Small intestine (tissue), 7 donors: ENCODE measurements at regions not wholly inside any gene's neighbourhood (a gene's known extent, or its start where the extent isn't known, plus 50 kb on each side); places are given as distances from the start of the nearest gene placed in this dataset.
A peak's percentile ranks its signal among the peaks of the same experiment; 100 is the strongest.

Source experiments
- DNase-seq, 2 donors: peaks; one replicate each; pipeline versions ENCODE4 v3.0.0 to v3.0.0-alpha.2; 2013
- FAIRE-seq: peaks from 2 replicates; lab custom pipeline; 2012; peaks lifted over from hg19 to GRCh38; lab: Jason Lieb, UNC
- H3K27ac ChIP-seq, 3 donors: one replicate each; pipeline ENCODE4 v1.5.1; 2013; ENCODE audit warnings: low read length in 2 of 3, mild to moderate bottlenecking in 2 of 3, control low read depth in 1 of 3, inconsistent platforms in 1 of 3, low read depth in 1 of 3, moderate library complexity in 1 of 3
- H3K27me3 ChIP-seq, 3 donors: one replicate each; pipeline ENCODE4 v1.6.1; 2013; ENCODE audit warnings: low read length in 3 of 3, inconsistent platforms in 1 of 3; ENCODE audit not compliant: control insufficient read depth in 3 of 3, insufficient read depth in 3 of 3
- H3K36me3 ChIP-seq, 3 donors: one replicate each; pipeline ENCODE4 v1.6.1; 2013; ENCODE audit warnings: low read length in 3 of 3, inconsistent platforms in 1 of 3, low read depth in 1 of 3, mild to moderate bottlenecking in 1 of 3, moderate library complexity in 1 of 3; ENCODE audit not compliant: control insufficient read depth in 3 of 3, insufficient read depth in 2 of 3
- H3K4me1 ChIP-seq, 3 donors: one replicate each; pipeline ENCODE4 v1.6.1; 2013; ENCODE audit warnings: low read length in 2 of 3, inconsistent platforms in 1 of 3, low read depth in 1 of 3, mild to moderate bottlenecking in 1 of 3, moderate library complexity in 1 of 3; ENCODE audit not compliant: control insufficient read depth in 3 of 3, insufficient read depth in 2 of 3
- H3K4me3 ChIP-seq, 3 donors: one replicate each; pipeline ENCODE4 v1.5.1; 2013; ENCODE audit warnings: low read length in 3 of 3, control low read depth in 1 of 3, inconsistent platforms in 1 of 3, low read depth in 1 of 3, mild to moderate bottlenecking in 1 of 3, moderate library complexity in 1 of 3
- H3K9me3 ChIP-seq, 2 donors: one replicate each; pipeline ENCODE4 v1.6.1; 2013; ENCODE audit warnings: low read depth in 1 of 2, low read length in 1 of 2; ENCODE audit not compliant: control insufficient read depth in 2 of 2, insufficient read depth in 1 of 2
- WGBS, 3 donors: extraction: QIAGEN DNeasy Blood & Tissue Kit; methylation state at CpG; one replicate each; pipeline ENCODE4 v1.1.7; 2013; 5-methylcytosine and 5-hydroxymethylcytosine counted together
- donor health status: healthy with polysubstance abuse.
- donor health status: control.
- donor health status: control.
- donor health status: Bipolar disorder and iron deficiency.
- donor health status: healthy.

DNA sequence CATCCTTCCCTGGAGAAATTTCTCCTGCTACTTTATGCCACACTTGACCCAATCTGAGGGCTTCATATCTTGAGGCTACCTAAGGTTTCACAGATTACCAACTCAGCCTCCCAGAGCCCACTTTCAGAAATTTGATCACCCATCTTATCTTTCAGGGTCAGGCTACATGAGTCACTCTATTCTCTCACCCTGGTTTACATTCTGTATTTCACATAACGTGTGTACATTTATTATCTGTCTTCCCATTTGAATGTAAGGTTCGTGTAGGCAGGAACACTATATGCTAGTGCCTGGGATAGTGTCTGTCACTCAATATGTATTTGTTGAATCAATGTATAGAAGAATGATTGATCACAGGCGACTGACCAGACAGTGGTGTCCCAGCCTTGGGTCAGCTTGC lies 124.8 kb downstream of the UBE2U start:
- whole genome bisulfite sequencing, 3 donors = 81 to 86% (median 81%) methylated on average over 3 of the region's 3 CpGs
- no peak overlapping the region for H3K27ac ChIP-seq

DNA sequence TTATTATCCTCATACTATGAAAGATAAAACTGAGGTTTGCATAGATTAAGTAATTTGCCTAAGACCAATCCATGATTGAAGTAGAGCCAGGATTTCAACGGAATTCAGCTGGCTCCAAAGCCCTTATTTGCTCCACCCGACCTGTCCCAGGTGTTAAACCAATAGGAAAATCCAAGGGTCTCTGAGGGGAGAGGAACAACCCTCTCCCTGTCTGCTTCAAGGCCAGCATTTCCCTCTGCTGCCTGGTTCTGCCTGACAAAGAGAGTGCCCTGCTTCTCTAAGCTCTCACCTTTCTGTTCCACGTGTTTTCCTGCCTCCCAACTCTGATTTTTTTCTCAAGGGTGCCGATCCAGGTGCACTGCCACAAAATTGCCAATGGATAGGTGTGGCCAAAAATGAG lies 127.4 kb downstream of the UBE2U start:
- Histone ChIP-seq H3K27me3 (no peaks in the 10 kb centered on the region), H3K27ac (no peak overlapping the region), H3K4me3 (no peak overlapping the region), H3K9me3 (no peaks in the 10 kb centered on the region), H3K4me1 (peaks cover 0 to 5% (median 0%) of the 10 kb centered on the region in 3 donors), H3K36me3 (no peaks in the 10 kb centered on the region)
- DNase-seq = no peak
- WGBS, 3 donors = 7 to 44% (median 25%) methylated on average over 4 of the region's 4 CpGs
- no peak for FAIRE-seq

More for the DNA sequence above, 124.8 kb downstream of the UBE2U start:
- FAIRE-seq (no peak), DNase-seq (no peak)
- no peaks in the 10 kb centered on the region for H3K27me3 ChIP-seq
- no peaks in the 10 kb centered on the region for H3K9me3 ChIP-seq
- H3K36me3 ChIP-seq = no peaks in the 10 kb centered on the region
- H3K4me1 ChIP-seq = peaks cover 0 to 3% (median 0%) of the 10 kb centered on the region in 3 donors
- H3K4me3 ChIP-seq = no peak overlapping the region

DNA sequence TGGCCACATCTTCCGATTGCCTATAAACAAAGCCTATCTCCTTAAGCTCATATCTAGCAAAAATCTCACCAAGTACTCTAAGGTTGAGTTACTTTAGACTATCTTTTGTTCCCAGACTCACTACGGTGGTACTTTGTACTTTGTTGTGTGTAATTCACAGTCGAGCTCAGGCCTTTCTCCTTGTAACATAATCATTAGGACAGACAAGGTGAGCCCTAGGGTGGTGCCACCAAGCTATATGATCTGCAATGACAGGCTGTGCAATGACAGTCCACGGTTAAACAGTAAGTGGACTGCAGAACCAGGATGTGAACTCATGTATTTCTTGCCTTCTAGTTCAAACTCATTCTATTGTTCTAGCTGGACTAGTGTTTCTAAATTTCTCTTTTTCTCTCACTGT lies 132.2 kb downstream of the UBE2U start:
- Histone ChIP-seq H3K4me1 (peaks cover 0 to 8% (median 0%) of the 10 kb centered on the region in 3 donors), H3K9me3 (no peaks in the 10 kb centered on the region), H3K4me3 (no peak overlapping the region), H3K27me3 (no peaks in the 10 kb centered on the region), H3K27ac (peak overlapping the region in 1 of 3 donors; percentile 25), H3K36me3 (no peaks in the 10 kb centered on the region)
- DNase-seq (peak; percentile 64 to 74), FAIRE-seq (no peak)
- WGBS, 3 donors = 19 to 58% (median 47%) methylated on average over 4 of the region's 4 CpGs

GRCh38 chr1:64337475-64337874 lies 132.5 kb upstream of the CACHD1 start:
- FAIRE-seq = no peak
- WGBS, 3 donors = 87 to 96% (median 89%) methylated on average over 4 of the region's 4 CpGs
- no peak for DNase-seq
- H3K4me1 ChIP-seq = peaks cover 0 to 8% (median 0%) of the 10 kb centered on the region in 3 donors
- H3K4me3 ChIP-seq = no peak overlapping the region
- no peaks in the 10 kb centered on the region for H3K27me3 ChIP-seq
- H3K9me3 ChIP-seq = no peaks in the 10 kb centered on the region
- H3K27ac ChIP-seq = no peak overlapping the region
- no peaks in the 10 kb centered on the region for H3K36me3 ChIP-seq

DNA sequence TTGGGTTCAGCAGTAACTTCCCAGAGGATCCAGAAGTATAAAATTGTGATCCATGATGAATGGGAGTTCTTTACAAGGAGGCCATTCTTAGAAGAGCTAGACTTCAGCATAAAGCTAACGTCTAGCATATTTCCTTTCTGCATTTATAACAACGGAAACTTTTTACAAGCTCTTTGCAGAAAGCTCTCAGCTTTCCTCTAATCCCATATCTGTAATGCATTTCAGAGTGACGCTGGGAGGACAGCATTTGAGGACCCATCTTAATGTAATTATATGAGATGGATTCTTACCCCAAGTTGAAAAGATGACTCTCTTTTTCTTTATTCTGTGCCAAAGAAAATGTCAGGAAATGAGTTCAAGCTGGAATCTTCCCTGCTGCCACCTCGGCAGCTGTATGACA lies 132.0 kb upstream of the CACHD1 start:
- H3K4me3 ChIP-seq = no peak overlapping the region
- H3K27ac ChIP-seq = no peak overlapping the region
- no peak for FAIRE-seq
- peaks cover 0 to 5% (median 0%) of the 10 kb centered on the region in 3 donors for H3K4me1 ChIP-seq
- DNase-seq = no peak
- H3K9me3 ChIP-seq = no peaks in the 10 kb centered on the region
- no peaks in the 10 kb centered on the region for H3K36me3 ChIP-seq
- no peaks in the 10 kb centered on the region for H3K27me3 ChIP-seq
- 71 to 79% (median 78%) methylated on average over 4 of the region's 4 CpGs for WGBS, 3 donors

DNA sequence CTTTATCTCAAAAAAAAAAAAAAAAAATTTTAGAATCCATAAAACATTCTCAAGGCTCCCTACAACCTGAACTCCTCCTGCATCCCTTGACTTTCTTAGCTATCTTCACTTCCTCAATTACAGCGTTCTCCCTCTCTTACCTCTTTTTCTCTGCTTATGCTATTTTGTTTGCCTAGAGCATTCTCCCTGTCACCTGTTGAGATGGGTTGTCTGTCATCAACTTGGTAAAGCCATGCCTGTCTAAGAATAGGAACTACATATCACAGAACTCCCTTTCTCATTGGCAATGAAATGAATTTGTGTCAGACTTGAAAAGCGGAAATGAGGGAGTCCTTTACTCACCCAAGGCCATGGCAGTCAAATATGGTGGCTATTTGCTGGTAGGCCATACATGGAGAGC lies 129.6 kb upstream of the CACHD1 start:
- Histone ChIP-seq H3K27ac (no peak overlapping the region), H3K9me3 (no peaks in the 10 kb centered on the region), H3K27me3 (no peaks in the 10 kb centered on the region), H3K36me3 (no peaks in the 10 kb centered on the region), H3K4me3 (no peak overlapping the region), H3K4me1 (peaks cover 0 to 5% (median 0%) of the 10 kb centered on the region in 3 donors)
- FAIRE-seq = no peak
- DNase-seq = no peak
- WGBS, 3 donors = 88 to 91% (median 91%) methylated on average over 2 of the region's 2 CpGs

- no peak overlapping the region for H3K27ac ChIP-seq
- H3K4me1 ChIP-seq = no peaks in the 10 kb centered on the region
- FAIRE-seq (no peak), DNase-seq (peak in 1 of 2 donors; percentile 12)
- no peaks in the 10 kb centered on the region for H3K27me3 ChIP-seq
- no peaks in the 10 kb centered on the region for H3K36me3 ChIP-seq
- no peak overlapping the region for H3K4me3 ChIP-seq
- WGBS, 3 donors = 60 to 66% (median 64%) methylated on average over 6 of the region's 6 CpGs
- no peaks in the 10 kb centered on the region for H3K9me3 ChIP-seq
These were observed 126.7 kb upstream of the CACHD1 start for GRCh38 chr1:64343105-64343822.

- no peak for DNase-seq
- no peaks in the 10 kb centered on the region for H3K4me1 ChIP-seq
- no peak for FAIRE-seq
- H3K36me3 ChIP-seq = no peaks in the 10 kb centered on the region
- no peak overlapping the region for H3K27ac ChIP-seq
- no peaks in the 10 kb centered on the region for H3K27me3 ChIP-seq
- H3K4me3 ChIP-seq = no peak overlapping the region
- no peaks in the 10 kb centered on the region for H3K9me3 ChIP-seq
- WGBS, 3 donors = 61 to 68% (median 67%) methylated on average over 3 of the region's 3 CpGs
These were observed 126.1 kb upstream of the CACHD1 start for GRCh38 chr1:64343823-64344190.
